ENCODE measurements at regions not wholly inside any gene's neighbourhood (a gene's known extent, or its start where the extent isn't known, plus 50 kb on each side); places are given as distances from the start of the nearest gene placed in this dataset.

- no peak overlapping the region for H3K4me3 ChIP-seq
- no peaks in the 10 kb centered on the region for H3K4me1 ChIP-seq (ENCODE audit: control insufficient read depth, insufficient read depth, low read length)
- H3K79me2 ChIP-seq (ENCODE audit: control insufficient read depth, insufficient read depth, low read length), result no peaks in the 10 kb centered on the region
- intact Hi-C loops (cut with micrococcal nuclease; ENCODE audit: unreplicated experiment) (no loop called here), in situ Hi-C loops (cut with MboI) (no loop called here)
- H3K36me3 ChIP-seq (ENCODE audit: control insufficient read depth in 2 of 2, insufficient read depth in 2 of 2, low read length in 1 of 2), result no peaks in the 10 kb centered on the region
- ChIA-PET SMC1A (ENCODE audit: uncharacterized antibody, unreplicated experiment) (interaction anchor here (0.9 to 1.2 kb wide), 3 partner anchors 9 to 88 kb away, joined by 3 to 4 read pairs (median 3); no protein-coding TSS in a partner anchor), POLR2A (no interaction called here), CTCF (interaction anchor here (1.1 kb wide), 1 partner anchor 12 kb away, joined by 3 read pairs; no protein-coding TSS in a partner anchor), RAD21 (ENCODE audit: unreplicated experiment) (no interaction called here)
- DNase-seq (ENCODE audit: low read depth, low spot score), result no peak
- no peaks in the 10 kb centered on the region for H4K20me1 ChIP-seq (ENCODE audit: control insufficient read depth, insufficient read depth)
- H3K9ac ChIP-seq (ENCODE audit: control insufficient read depth, insufficient read depth, low read length), result no peak overlapping the region
- ATAC-seq, result no peak
- no peak for FAIRE-seq
- no peak overlapping the region for H2AFZ ChIP-seq (ENCODE audit: control insufficient read depth, low read depth, low read length)
- no TSS peak for BruUV-seq (replicated peaks)
- H3K27ac ChIP-seq (ENCODE audit: control insufficient read depth, insufficient read depth), result no peak overlapping the region
- TF ChIP-seq EGR1 (IDR thresholded peaks at IDR 0.05; ENCODE audit: borderline replicate concordance in 1 of 2, low read depth in 2 of 2, low read length in 2 of 2) (no peak), ZNF207 (IDR thresholded peaks at IDR 0.05; ENCODE audit: borderline replicate concordance) (no peak), MYB (IDR thresholded peaks at IDR 0.05; ENCODE audit: borderline replicate concordance, low read depth, low read length) (no peak), ZNF24 (IDR thresholded peaks at IDR 0.05) (no peak), LARP7 (IDR thresholded peaks at IDR 0.05) (no peak), BMI1 (IDR thresholded peaks at IDR 0.05; ENCODE audit: borderline replicate concordance) (no peak), MXI1 (IDR thresholded peaks at IDR 0.05; ENCODE audit: low read depth, low read length) (no peak), RBBP5 (conservative IDR thresholded peaks at IDR 0.05) (no peak), PML (IDR thresholded peaks at IDR 0.05; ENCODE audit: low read length) (no peak), SMAD5 (IDR thresholded peaks at IDR 0.05; ENCODE audit: low read depth) (no peak), HDGF (IDR thresholded peaks at IDR 0.05) (no peak), MLLT1 (IDR thresholded peaks at IDR 0.05) (no peak), TCF12 (IDR thresholded peaks at IDR 0.05; ENCODE audit: low read depth, low read length) (no peak), TCF3 (IDR thresholded peaks at IDR 0.05; ENCODE audit: borderline replicate concordance, insufficient read depth, low read depth, low read length) (no peak), ZNF384 (IDR thresholded peaks at IDR 0.05; ENCODE audit: borderline replicate concordance, low read depth, low read length) (no peak), ATF3 (IDR thresholded peaks at IDR 0.05; ENCODE audit: borderline replicate concordance, extremely low read depth, low read depth, low read length) (no peak)
- H3K27me3 ChIP-seq (replicated peaks in 1 of 2; ENCODE audit: control insufficient read depth in 2 of 2, insufficient read depth in 2 of 2, low read length in 1 of 2), result no peaks in the 10 kb centered on the region
- WGBS (ENCODE audit: insufficient coverage, insufficient replicate concordance, low lambda C conversion rate, missing lambda C conversion rate), result 0% methylated on average over 1 of the region's 1 CpG
- no peaks in the 10 kb centered on the region for H3K9me3 ChIP-seq (replicated peaks; ENCODE audit: control insufficient read depth, insufficient read depth, low read length)
- H3K4me2 ChIP-seq (ENCODE audit: control insufficient read depth, insufficient read depth), result no peak overlapping the region
Measured at GRCh38 chr4:130067419-130067818, 971.5 kb downstream of the C4orf33 start.

Data from GM12878 (cell line).